Gastroesophageal sphincter (tissue), 3 donors: ENCODE measurements at regions not wholly inside any gene's neighbourhood (a gene's known extent, or its start where the extent isn't known, plus 50 kb on each side); places are given as distances from the start of the nearest gene placed in this dataset.

Experiments used
- CTCF ChIP-seq, 4 experiments: fragments of 200-600 bp in 2 of 4; fragments of 450-650 bp in 2 of 4; sonication (generic) in 1 of 4; IDR thresholded peaks; one replicate each; pipeline ENCODE4 v1.5.1; 2017 to 2019; ENCODE audit warnings: antibody characterized with exemption in 4 of 4, mild to moderate bottlenecking in 2 of 4, moderate library complexity in 2 of 4
- EP300 ChIP-seq: sonication (generic); formaldehyde crosslinking; IDR thresholded peaks from one replicate; pipeline ENCODE4 v1.6.1; 2017; ENCODE audit warnings: antibody characterized with exemption, mild to moderate bottlenecking
- POLR2A ChIP-seq, 2 donors: fragments of 450-650 bp; IDR thresholded peaks; one replicate each; pipeline ENCODE4 v1.6.1; 2017; ENCODE audit warnings: antibody characterized with exemption in 2 of 2, mild to moderate bottlenecking in 2 of 2, moderate library complexity in 1 of 2
- POLR2AphosphoS5 ChIP-seq: sonication (generic); formaldehyde crosslinking; IDR thresholded peaks from one replicate; pipeline ENCODE4 v1.6.1; 2017; ENCODE audit warnings: antibody characterized with exemption

GRCh38 chr9:18390393-18390792 lies 83.6 kb upstream of the ADAMTSL1 start:
- TF ChIP-seq POLR2AphosphoS5 (no peak), CTCF (IDR thresholded peaks at IDR 0.05) (no peak), POLR2A (IDR thresholded peaks at IDR 0.05) (no peak), EP300 (no peak)
